ENCODE measurements at regions not wholly inside any gene's neighbourhood (a gene's known extent, or its start where the extent isn't known, plus 50 kb on each side); places are given as distances from the start of the nearest gene placed in this dataset.

GRCh38 chr18:73719611-73720010 lies 428.0 kb downstream of the FBXO15 start:
- no peak for DNase-seq

DNA sequence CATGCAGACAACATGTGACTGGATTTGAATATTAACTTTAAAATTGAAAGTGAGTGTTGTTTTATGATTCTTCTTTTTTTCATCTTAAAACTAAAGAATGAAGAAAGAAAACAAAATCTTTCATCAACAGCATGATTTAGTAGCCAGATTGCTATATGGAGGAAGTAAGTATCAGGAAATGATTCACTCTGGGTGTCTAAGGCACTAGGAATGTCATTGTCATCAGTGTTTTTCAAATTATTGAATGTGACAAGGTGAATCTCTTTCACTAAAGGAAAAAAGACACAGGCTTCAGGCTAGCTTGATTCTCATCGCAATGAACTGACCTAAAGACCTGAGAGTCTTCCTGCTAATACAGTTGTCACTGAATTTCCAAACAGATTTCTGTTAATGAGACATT lies 430.1 kb downstream of the FBXO15 start:
- no peak for DNase-seq

GRCh38 chr18:73715210-73715670 lies 432.4 kb downstream of the FBXO15 start:
- no peak for DNase-seq

- no peak for DNase-seq
These were observed 433.2 kb downstream of the FBXO15 start for GRCh38 chr18:73714466-73714865.

GRCh38 chr18:73711256-73711655 lies 436.4 kb downstream of the FBXO15 start:
- no peak for DNase-seq

- no peak for DNase-seq
These were observed 439.0 kb downstream of the FBXO15 start for GRCh38 chr18:73708591-73708990.

DNA sequence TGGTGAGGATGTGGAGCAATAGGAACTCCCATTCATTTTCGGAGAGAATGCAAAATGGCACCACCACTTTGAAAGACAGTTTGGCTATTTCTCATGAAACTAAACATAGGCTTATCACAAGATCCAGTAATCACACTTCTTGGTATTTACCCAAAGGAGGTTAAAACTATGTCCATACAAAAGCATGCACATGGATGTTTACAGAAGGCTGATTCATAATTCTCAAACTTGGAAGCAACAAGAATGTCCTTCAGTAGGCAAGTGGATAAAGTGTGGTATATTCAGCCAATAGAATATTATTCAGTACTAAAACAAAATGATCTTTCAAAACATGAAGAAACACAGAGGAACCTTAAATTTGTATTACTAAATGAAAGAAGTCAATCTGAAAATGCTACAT lies 440.6 kb downstream of the FBXO15 start:
- DNase-seq = no peak

DNA sequence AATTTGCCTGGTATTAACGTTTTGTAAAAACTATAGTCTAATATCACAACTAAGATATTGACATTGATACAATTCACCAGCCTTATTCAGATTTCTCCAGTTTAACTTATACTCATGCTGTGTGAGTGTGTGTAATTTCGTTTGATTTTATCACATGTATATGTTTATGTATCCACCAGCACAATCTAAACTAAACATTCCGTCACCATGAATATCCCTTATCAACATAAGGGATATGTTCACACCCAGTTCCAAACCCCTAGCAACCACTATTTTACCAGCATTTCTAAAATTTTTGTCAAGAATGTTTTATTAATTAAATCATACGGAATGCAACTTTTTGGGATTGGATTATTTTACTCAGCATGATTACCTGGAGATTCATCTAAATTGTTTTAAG lies 450.3 kb downstream of the FBXO15 start:
- DNase-seq = no peak

DNA sequence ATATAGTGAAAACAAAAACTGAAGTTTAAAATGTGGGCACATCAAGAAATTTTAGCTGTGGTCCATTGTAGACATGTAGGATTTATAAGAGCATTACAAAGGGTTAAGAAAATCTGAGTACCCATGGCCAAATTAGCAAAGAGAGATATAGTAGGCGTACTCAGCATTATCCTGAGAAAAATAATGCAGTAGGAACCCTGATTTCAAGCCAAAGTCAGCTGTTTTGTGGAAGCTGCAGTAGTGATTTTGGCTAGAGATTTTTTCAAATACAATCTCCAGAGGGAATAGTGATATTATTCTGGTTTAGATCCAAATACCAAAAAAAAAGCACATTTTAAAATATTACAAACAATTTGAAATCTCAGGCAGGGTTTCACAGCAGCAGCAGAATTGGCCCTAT lies 450.9 kb downstream of the FBXO15 start:
- no peak for DNase-seq

- no peak for DNase-seq
These were observed 451.5 kb downstream of the FBXO15 start for GRCh38 chr18:73696171-73696570.

- DNase-seq = no peak
These were observed 454.5 kb downstream of the FBXO15 start for GRCh38 chr18:73693091-73693490.

DNA sequence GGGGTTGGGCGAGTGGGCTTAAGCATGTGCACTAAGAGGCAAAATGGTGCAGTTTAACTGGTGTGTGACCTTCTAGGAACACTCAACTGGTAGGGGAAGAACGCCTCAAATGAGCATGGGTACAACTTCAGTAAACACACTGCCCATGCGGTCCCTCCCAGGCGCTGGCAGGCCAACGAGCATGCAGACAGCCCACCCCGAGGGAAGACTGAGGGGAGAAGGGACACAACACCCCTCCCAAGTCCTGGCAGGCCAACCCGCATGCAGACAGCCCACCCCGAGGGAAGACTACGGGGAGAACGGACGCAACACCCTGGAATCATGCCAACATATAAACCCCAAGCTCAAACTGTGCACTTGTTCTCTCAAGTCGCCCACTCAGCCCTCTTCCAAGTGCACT lies 456.0 kb downstream of the FBXO15 start:
- no peak for DNase-seq

GRCh38 chr18:73691118-73691517 lies 456.5 kb downstream of the FBXO15 start:
- no peak for DNase-seq

DNA sequence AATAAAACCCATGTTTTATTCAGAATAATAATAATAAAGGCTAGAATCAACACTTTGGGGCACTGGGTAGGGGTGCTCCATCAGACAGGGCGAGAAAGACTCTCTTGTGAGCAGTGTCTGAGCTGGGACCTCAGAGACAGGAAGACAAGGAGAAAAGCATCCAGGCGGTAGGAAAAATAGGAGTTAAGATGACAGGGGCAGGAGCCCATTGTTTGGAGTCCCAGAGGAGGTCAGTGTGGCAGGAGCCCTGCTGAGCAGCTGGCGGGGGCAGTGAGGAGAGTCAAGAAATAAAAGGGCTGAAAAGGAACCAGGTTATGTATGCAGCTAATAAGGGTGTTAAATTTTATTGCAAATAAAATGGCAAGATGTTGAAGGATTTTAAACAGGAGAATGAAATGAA lies 457.4 kb downstream of the FBXO15 start:
- DNase-seq = no peak

DNA sequence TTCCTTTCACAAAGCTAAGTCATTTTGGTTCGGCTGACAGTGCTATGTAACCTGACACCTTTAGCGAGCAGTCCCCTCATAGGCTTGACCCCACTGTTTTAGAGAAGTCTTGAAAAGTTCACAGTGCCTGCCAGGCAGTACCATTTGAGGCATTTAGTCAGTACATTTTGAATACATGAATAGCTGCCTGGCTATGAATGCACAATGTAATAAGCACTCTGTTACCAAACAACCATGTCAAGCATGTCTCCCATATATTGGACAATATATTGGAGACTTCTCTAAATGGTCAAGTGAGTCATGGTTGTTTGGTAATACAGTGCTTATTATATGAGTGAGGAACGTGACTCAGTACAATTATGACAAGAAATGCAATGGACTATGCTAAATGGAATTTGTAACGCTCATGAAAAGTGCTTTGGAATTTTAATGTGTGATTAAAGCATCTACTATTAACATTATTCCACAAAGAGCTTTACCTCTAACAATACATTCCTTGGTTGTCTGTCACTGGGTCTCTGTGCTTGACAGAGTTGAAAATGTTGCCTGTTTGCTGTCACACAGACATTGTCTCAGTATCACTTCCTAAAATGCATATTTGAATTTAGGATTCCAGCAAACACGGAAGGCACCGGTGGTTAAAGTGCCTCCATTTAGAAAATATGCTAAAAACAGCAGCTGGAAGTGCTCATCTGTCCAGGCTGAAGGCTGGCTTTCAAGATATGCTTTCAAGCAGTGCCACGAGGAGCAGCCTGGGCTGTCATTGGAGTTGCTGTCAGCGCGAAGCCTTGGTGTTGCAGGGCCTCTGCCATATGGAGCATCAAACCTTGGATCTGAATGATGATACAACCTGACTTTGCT lies 458.6 kb downstream of the FBXO15 start:
- DNase-seq = no peak

GRCh38 chr18:73688161-73688560 lies 459.5 kb downstream of the FBXO15 start:
- no peak for DNase-seq

GRCh38 chr18:73684647-73685046 lies 463.0 kb downstream of the FBXO15 start:
- no peak for DNase-seq

DNA sequence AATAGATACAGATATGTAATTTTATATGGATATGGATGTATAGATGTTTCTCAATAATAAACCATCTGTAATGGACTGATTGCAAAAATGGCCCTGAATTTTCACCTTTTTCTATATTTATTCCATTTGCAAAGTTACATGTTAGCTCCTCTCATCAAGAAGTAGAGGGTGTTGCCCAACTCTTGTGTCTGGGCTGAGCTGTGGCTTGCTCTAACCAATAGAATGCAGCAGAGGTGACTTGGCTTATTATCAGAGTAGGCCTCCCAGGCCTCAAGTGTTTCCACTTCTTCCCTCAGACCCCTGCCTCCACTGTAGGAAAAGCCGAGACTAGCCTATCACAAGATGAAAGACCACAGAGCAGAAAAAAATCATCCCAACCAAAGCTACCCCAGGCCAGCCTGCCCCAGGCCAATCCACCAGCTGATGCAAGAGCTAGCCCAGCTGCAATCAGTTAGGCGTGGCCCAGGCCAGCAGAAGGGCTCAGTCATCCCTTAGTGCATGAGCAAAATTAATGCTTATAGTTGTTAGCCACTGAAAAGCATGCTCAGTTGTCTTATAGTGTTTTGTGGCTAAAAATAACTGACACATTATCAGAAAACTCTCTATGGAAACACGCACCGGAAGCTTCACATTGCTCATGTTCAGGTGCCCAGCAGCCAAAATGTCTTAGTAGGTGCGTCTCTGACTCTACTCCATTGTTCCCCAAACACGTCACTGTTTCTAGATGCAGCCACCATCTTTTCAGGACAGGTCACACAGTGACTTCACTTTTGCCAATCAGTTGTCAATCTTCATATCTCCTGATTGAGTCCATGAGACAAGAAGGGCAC lies 464.0 kb downstream of the FBXO15 start:
- no peak for DNase-seq

GRCh38 chr18:73681912-73682311 lies 465.7 kb downstream of the FBXO15 start:
- DNase-seq = no peak

DNA sequence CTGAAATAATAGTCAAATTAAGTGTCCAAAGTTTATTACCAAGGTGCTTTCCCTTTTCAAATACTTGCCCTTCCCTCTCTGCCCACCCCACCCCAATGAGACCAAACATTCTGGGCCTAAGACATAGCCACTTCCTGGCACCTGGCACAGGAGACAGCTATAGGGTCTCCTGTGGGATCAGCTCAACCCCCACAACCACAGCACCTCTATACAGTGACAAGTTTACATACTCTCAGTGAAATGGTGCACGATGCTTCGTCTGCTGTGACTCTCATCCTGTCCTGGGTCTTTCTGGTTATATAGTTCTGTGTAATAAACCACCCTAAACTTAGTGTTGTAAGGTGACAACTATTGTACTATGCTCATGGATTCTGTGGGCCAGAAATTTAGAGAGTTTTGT lies 466.2 kb downstream of the FBXO15 start:
- DNase-seq = no peak

- DNase-seq = no peak
These were observed 467.5 kb downstream of the FBXO15 start for GRCh38 chr18:73679941-73680712.

- no peak for DNase-seq
These were observed 470.2 kb downstream of the FBXO15 start for GRCh38 chr18:73677450-73677849.

Measured in activated T-cell treated with anti-CD3 and anti-CD28 coated beads, Interleukin-2, amount 50 U/mL, for 1 hour (primary cell).